ENCODE measurements at regions not wholly inside any gene's neighbourhood (a gene's known extent, or its start where the extent isn't known, plus 50 kb on each side); places are given as distances from the start of the nearest gene placed in this dataset.

- TF ChIP-seq ZNF274 (IDR thresholded peaks at IDR 0.05; ENCODE audit: low read depth, low read length): no peak
- no peak for TF ChIP-seq SUZ12 (IDR thresholded peaks at IDR 0.05; ENCODE audit: extremely low read depth, insufficient read depth, insufficient read length)
Observed at GRCh38 chr4:130995988-130996387, 1900.0 kb downstream of the C4orf33 start.
